ES-I3 (cell line): ENCODE measurements at regions not wholly inside any gene's neighbourhood (a gene's known extent, or its start where the extent isn't known, plus 50 kb on each side); places are given as distances from the start of the nearest gene placed in this dataset.

Source experiments
- H3K36me3 ChIP-seq: 2 replicates; pipeline ENCODE4 v1.6.1; 2013; ENCODE audit warnings: mild to moderate bottlenecking, low read length, control low read depth, moderate library complexity; ENCODE audit not compliant: insufficient read depth
- H3K4me1 ChIP-seq: 2 replicates; pipeline ENCODE4 v1.6.1; 2013; ENCODE audit warnings: mild to moderate bottlenecking, control low read depth, low read length; ENCODE audit not compliant: insufficient read depth
- H3K9ac ChIP-seq: 2 replicates; pipeline ENCODE4 v1.6.1; 2013; ENCODE audit warnings: low read depth, mild to moderate bottlenecking, low read length, moderate library complexity
- H3K9me3 ChIP-seq: 2 replicates; pipeline ENCODE4 v1.6.1; 2013; ENCODE audit warnings: mild to moderate bottlenecking, low read length, moderate library complexity; ENCODE audit not compliant: control insufficient read depth, insufficient read depth

DNA sequence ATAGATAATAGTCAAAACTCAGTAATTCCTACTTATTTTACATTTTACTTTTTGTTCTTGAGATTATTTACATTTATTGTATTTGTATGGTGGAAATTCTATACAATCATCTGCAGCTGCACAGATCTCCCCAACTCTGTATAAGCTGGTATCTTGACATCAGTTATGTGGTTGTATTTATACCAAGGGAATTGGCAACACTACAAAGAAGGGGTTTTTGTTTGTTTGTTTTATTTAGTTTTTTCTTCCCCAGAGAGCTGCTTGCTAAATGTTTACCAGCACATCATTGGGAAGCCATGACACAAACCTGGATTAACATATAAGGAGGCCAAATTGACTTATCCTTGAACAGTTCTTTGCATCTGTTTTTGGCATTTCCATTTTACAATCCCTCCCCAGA is 389.2 kb upstream of the KCNMB2 start:
- H3K9me3 ChIP-seq: no peaks in the 10 kb centered on the region
- no peaks in the 10 kb centered on the region for H3K36me3 ChIP-seq
- no peak overlapping the region for H3K9ac ChIP-seq
- 0 out of 2 replicates have a peak, but pooled peaks cover under 1% of the 10 kb centered on the region for H3K4me1 ChIP-seq

DNA sequence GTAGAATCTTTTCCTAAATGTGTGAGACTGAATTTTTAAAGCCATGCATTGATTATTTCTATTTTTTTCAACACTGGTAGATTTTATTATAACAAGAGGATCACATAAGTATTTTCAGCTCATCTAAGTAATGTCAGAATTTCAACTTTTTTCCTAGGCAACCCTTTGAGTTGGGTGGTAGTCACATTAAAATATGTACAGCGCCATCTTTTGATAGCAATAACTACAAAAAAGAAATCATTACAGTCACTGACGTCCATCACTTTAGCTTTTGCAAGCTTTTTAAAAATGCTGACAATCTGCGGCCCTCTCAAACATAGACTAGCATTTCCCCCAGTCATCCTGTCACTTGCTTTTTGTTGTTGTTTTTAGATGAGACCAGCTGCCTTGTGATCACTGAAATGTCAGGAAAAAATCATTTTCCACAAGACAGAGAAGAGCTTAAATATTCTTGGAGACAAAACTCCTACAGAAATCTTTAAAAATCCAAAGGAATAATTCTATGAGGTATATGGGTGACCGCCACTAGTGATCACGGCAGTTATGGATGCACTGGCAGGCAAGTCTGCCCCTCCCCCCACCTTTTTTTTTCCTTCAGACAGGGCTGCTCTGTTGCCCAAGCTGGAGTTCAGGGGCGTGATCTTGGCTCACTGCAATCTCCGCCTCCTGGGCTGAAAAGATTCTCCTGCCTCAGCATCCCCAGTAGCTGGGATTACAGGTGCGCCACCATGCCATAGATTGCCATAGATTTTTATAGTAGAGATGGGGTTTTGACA is 384.0 kb upstream of the KCNMB2 start:
- Histone ChIP-seq H3K36me3 (no peaks in the 10 kb centered on the region), H3K9me3 (no peaks in the 10 kb centered on the region), H3K9ac (no peak overlapping the region), H3K4me1 (peaks cover 5% of the 10 kb centered on the region; the same call in 1 of the 2 replicates)

DNA sequence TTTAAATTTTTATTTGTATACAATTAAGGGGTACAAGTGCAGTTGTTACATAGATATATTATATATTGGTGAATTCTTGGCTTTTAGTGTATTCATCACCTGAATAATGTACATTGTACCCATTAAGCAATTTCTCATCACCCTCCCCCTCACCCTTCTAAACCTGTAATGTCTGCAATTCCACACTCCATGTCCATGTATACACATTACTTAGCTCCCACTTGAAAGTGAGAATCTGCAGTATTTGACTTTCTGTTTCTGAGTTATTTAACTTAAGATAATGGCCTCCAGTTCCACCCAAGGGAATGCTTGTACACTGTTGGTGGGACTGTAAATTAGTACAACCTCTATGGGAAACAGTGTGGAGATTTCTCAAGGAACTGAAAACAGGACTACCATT is 383.2 kb upstream of the KCNMB2 start:
- Histone ChIP-seq H3K36me3 (no peaks in the 10 kb centered on the region), H3K9ac (no peak overlapping the region), H3K9me3 (no peaks in the 10 kb centered on the region), H3K4me1 (peaks cover 5% of the 10 kb centered on the region; the same call in 1 of the 2 replicates)

DNA sequence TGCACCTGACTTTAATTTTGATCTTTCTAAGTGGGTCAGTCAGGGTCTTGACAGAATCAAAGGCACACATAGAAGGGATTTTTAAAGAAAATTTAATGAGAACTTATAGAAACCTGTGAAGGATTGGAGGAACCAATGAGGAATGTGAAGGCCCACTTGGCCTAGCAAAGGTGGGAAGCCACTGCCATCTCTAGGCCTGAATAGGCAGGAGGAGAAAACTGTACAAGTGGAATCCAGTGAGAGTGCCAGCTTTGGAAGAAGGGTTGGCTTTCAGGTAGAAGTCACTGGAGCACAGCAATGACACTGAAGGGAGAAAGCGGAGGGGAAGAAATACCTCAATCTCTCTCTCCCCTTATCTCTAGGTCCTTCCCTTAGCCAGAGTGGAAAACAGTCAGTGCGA is 380.7 kb upstream of the KCNMB2 start:
- no peak overlapping the region for H3K9ac ChIP-seq
- H3K36me3 ChIP-seq: no peaks in the 10 kb centered on the region
- H3K9me3 ChIP-seq: no peaks in the 10 kb centered on the region
- peaks cover 23% of the 10 kb centered on the region for H3K4me1 ChIP-seq

DNA sequence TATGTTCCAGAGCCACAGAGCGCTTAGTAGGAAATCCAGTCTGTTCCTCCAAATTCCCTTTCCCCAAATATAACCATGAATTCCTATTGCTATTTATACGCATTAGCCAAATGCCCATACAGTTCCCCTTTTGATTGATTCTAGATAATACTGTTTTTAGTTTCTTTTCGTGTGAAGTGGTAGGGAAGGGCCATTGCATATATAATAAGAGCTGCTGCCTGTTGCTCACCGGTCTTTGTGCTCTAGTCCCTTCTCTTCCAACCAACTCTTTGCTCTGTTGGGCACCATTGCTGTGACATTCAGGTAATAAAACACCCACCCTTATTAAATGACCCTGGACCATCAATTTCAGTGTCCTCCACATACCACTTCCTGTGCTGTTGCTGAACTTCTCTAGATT is 379.9 kb upstream of the KCNMB2 start:
- Histone ChIP-seq H3K9me3 (no peaks in the 10 kb centered on the region), H3K9ac (no peak overlapping the region), H3K36me3 (no peaks in the 10 kb centered on the region), H3K4me1 (peaks cover 23% of the 10 kb centered on the region)

DNA sequence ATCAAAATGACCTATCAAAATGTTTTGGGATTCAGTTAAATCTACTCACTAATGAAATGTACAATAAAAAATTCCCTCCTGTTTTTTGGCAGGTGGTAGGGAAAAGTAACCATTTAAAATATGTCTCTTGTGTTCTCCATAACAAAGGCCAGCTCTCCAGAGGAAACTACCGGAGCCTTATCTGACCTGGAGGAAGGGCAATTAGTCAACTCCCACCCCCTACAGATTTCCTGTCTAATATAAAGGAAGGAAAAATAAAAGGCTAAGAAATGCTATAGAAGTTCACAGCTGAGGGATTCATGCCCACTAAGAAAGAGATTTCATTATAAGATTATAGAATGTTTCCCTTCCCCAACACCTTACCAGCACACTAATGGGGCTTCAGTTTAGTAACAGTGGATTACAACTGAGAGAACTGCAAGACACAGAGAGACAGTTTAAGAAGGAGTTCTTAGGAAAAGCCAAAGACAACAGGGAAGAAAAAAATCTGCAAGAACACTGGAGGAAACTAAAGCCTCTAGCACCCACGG is 376.5 kb upstream of the KCNMB2 start:
- Histone ChIP-seq H3K9ac (peak overlapping the region; percentile 17), H3K4me1 (peaks cover 18% of the 10 kb centered on the region), H3K36me3 (no peaks in the 10 kb centered on the region), H3K9me3 (no peaks in the 10 kb centered on the region)

DNA sequence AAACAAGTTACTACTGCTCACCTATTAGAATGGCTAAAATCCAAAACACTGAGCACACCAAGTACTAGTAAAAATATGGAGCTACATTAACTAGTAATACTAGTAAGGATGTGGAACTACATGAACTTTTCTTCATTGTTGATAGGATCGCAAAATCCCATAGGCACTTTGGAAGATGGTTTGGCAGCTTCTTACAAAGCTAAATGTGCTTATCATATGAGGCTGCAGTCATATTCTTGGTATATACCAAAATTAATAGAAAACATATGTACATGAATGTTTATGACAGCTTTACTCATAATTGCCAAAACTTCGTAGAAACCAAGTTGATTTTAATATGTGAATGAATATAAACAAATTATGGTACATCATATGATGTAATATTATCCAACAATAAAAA is 366.8 kb upstream of the KCNMB2 start:
- Histone ChIP-seq H3K36me3 (no peaks in the 10 kb centered on the region), H3K4me1 (no peaks in the 10 kb centered on the region), H3K9ac (no peak overlapping the region), H3K9me3 (no peaks in the 10 kb centered on the region; the same call in 1 of the 2 replicates)

DNA sequence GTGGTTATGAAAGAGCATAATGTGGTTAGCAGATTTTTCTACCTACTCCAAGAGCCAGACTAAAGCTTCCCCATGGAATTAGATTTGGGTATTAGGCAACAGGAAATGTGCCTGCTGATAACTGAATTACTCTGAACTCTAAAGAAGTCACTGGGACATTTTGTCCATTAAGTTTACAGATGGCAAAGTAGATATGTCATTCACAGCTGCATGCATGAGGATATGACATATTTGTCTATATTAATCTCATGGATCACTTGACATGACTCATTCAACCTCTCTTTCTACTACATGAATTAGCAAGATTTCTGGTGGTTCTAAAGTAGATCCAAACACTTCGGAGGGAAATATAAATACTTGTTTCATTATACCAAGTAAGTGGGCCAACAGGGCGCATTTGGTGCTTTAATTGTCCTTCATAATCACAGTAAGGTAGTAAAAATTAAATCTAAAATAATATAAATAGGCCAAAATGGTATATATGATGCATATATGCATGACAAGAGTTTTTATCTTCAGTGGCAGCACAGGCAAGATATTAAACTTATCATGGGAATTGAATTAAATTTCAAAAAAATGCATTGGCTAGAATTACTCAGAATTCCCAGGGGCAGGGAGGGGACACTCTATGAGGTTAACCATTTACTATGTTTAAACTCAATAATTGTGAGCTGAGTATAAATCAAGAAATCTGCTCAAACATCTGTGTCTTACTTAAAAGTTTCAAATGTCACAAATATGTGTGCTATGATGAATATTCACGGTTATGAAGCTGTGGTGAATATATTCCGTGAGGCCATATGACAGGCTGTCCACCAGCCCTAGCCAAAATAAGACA is 365.3 kb upstream of the KCNMB2 start:
- Histone ChIP-seq H3K4me1 (no peaks in the 10 kb centered on the region), H3K9ac (no peak overlapping the region), H3K9me3 (no peaks in the 10 kb centered on the region; the same call in 1 of the 2 replicates), H3K36me3 (no peaks in the 10 kb centered on the region)

DNA sequence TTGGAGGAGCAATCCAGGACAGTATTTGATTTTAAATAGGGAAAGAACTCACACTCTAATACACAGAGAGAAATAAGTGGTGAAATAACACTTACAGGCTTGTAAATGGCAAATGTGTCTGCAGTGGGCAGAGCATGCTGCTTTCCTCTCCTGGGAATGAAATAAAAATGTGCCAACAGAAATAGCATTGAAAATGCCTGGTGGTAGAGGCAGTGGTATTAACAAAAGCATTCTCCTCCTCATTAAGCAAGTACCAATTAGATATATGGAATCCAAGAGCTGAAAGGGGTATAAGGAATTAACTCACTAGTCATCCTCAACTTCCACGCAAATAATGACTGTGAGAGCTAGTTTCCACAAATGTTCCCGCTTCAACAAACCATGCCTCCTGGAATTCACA is 364.1 kb upstream of the KCNMB2 start:
- H3K36me3 ChIP-seq: no peaks in the 10 kb centered on the region
- no peaks in the 10 kb centered on the region; the same call in 1 of the 2 replicates for H3K9me3 ChIP-seq
- H3K9ac ChIP-seq: no peak overlapping the region
- H3K4me1 ChIP-seq: no peaks in the 10 kb centered on the region

DNA sequence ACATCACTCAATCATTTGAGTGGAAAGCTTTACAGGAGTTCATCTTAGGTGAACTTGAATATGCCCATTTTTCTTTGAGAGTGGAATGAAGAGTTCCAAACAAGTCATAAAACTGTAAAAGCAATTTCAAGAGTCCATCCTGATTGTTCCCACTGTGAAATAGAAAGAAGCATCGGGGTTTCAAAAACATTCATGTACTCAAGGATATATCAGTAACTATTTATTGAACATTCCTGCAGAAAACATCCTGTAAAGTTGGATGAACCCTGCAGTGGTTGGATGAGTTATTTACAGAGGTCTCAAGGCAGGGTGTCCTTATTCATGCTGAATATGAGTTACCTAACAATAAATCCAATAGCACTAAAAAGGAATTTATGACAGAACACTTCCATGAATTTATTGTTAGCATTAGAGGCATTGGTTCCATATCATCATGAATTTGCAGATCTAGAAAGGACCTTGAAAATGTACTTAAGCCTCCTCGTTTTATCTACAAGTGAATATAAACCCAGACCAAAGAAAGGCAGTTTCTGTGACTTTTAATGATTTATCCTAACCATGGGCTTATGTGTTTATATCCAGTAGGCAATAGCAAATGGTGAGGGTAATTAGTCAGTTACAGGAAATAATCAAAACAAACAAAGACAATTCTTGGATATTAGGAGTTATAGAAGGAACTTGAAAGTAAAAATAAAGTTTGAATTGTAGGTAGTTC is 361.9 kb upstream of the KCNMB2 start:
- Histone ChIP-seq H3K9ac (no peak overlapping the region), H3K4me1 (no peaks in the 10 kb centered on the region), H3K36me3 (no peaks in the 10 kb centered on the region), H3K9me3 (no peaks in the 10 kb centered on the region)

DNA sequence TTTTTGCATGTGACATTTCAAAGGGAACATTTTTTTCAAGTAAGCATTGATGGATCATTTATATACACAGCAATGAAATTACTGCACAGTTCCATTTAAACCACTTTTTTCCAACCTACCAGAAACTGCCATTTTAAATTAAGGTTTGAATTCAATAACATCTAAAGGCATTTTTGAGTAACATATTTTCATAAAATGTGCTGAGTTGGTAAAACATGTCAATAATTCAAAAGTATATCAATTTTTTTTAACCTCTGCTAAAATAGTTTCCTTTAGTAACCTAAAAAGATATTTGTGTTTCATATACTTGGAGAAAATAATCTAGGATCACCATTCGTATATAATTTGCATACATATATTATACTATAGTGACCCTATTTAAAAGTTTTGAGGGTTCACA is 355.1 kb upstream of the KCNMB2 start:
- no peaks in the 10 kb centered on the region for H3K36me3 ChIP-seq
- H3K4me1 ChIP-seq: no peaks in the 10 kb centered on the region
- H3K9ac ChIP-seq: no peak overlapping the region
- H3K9me3 ChIP-seq: no peaks in the 10 kb centered on the region

DNA sequence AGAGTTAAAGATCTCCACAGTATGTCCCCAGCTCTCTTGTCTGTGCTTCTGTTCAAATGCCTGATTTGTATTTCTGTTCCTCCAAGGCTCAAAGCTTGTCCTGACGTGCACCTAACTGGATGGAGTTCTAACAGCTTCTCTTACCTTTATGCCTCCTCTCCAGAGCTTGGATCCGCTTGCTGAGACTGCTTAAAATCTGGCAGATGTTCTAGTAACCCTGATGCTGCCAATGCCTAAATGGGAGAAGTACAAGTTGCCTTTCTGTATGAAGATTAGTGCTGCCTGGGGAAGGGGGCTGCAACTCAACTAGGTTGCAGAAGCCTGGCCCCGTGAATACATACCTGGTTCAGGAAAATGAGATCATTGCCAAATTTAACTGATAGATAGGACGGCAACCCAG is 354.5 kb upstream of the KCNMB2 start:
- no peaks in the 10 kb centered on the region for H3K36me3 ChIP-seq

DNA sequence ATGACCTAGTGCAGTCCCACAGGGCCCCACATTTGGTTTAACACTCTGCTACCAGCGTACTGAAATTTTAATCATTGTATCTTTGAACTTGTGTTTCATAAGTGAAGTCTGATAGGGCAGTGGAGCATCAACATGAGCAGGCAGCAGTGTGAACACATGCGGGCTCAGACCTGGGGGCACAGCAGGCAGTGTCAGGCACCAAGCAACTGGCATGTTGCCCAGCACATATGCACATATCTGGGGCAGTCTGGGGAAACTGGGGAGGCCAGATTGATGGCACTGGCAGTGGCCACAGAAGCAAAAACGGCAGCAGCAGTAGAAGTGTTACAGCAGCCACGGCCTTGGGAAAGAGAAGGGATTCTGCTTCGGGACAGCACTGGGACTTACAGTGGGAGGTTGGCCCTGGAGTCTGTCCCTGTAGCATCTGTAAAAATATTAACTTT is 353.9 kb upstream of the KCNMB2 start:
- H3K4me1 ChIP-seq: no peaks in the 10 kb centered on the region
- H3K9me3 ChIP-seq: no peaks in the 10 kb centered on the region
- H3K9ac ChIP-seq: no peak overlapping the region
- no peaks in the 10 kb centered on the region for H3K36me3 ChIP-seq

More for the DNA sequence above, 354.5 kb upstream of the KCNMB2 start:
- Histone ChIP-seq H3K9me3 (no peaks in the 10 kb centered on the region), H3K4me1 (no peaks in the 10 kb centered on the region), H3K9ac (no peak overlapping the region)

DNA sequence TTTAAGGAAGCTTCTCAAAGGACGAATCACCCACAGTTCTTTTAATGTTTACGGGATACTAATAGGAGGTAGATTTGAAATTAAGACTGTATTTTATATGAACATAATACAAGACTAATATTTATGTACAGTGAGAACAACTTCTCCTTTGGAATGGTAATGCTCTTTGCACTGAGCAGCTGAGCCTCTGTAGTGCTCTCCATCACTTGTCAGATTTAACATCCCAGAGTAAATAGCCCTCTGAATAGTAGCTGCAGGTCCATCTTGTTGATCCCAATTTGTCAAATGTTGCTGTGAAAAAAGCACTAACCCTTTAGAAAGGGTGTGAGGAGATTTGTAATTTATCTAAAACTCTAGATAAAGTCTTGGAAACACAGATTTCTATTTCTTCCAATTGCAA is 351.4 kb upstream of the KCNMB2 start:
- H3K36me3 ChIP-seq: no peaks in the 10 kb centered on the region
- peaks cover 1% of the 10 kb centered on the region; the same call in 1 of the 2 replicates for H3K4me1 ChIP-seq
- no peak overlapping the region for H3K9ac ChIP-seq
- H3K9me3 ChIP-seq: no peaks in the 10 kb centered on the region
